Astrocyte (in vitro differentiated cells and primary cell): ENCODE measurements at regions not wholly inside any gene's neighbourhood (a gene's known extent, or its start where the extent isn't known, plus 50 kb on each side); places are given as distances from the start of the nearest gene placed in this dataset.

Experiments used
- CTCF ChIP-seq: IDR thresholded peaks from 2 replicates; pipeline ENCODE4 v1.5.1; 2011; ENCODE audit warnings: low read depth, mild to moderate bottlenecking, inconsistent platforms, low read length, moderate library complexity; ENCODE audit not compliant: insufficient read depth
- EZH2 ChIP-seq: IDR thresholded peaks from 2 replicates; pipeline ENCODE4 v1.6.1; 2012; ENCODE audit warnings: mild to moderate bottlenecking, low read length, inconsistent platforms; ENCODE audit not compliant: insufficient read depth

DNA sequence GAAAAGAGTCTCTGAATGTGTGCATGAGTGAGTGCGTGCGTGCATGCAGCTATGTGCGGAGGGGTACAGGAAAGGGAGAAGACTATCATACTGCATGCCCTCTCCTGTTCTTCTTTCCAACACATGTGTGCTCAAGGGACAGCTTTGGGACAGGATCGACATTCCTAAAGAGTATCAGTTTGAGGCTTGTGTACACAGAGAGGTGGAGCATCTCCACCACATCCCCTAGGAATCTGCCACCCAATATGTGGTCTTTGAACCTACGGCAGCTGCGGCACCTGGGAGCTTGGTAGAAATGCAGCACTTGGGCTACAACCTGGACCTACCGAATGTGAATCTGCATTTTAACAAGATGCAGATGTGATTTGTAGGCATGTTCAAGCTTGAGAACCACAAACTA lies 132.3 kb upstream of the GLRA1 start:
- no peak for TF ChIP-seq CTCF
- TF ChIP-seq EZH2: no peak
